HFFc6 (cell line): ENCODE measurements at regions not wholly inside any gene's neighbourhood (a gene's known extent, or its start where the extent isn't known, plus 50 kb on each side); places are given as distances from the start of the nearest gene placed in this dataset.

Experiments used
- DNase-seq: peaks from one replicate; pipeline ENCODE4 v3.0.0-alpha.2; 2018
- H3K27ac Mint-ChIP-seq: 2 replicates; pipeline ENCODE4 v1.8.0; 2020; ENCODE audit warnings: mild to moderate bottlenecking, mixed read lengths
- H3K27me3 Mint-ChIP-seq: 2 replicates; pipeline ENCODE4 v1.8.0; 2021; ENCODE audit warnings: mild to moderate bottlenecking, moderate library complexity, mixed read lengths; ENCODE audit not compliant: insufficient read depth
- H3K36me3 Mint-ChIP-seq: 2 replicates; pipeline ENCODE4 v1.8.0; 2021; ENCODE audit warnings: low read depth, mixed read lengths
- H3K4me1 Mint-ChIP-seq: 2 replicates; pipeline ENCODE4 v1.8.0; 2020; ENCODE audit warnings: low read depth, mixed read lengths
- H3K4me3 Mint-ChIP-seq: 2 replicates; pipeline ENCODE4 v1.8.0; 2020; ENCODE audit warnings: mild to moderate bottlenecking, moderate library complexity, mixed read lengths
- H3K9me3 Mint-ChIP-seq: 2 replicates; pipeline ENCODE4 v1.8.0; 2020; ENCODE audit warnings: mild to moderate bottlenecking, mixed read lengths
- CTCF ChIP-seq: fragments of 200-600 bp; sonication (generic); IDR thresholded peaks from 2 replicates; pipeline ENCODE4 v1.5.0; 2021; ENCODE audit warnings: antibody characterized with exemption, mild to moderate bottlenecking

- H3K27me3 Mint-ChIP-seq: peaks cover 7% of the 10 kb centered on the region; the same call in 1 of the 2 replicates
- no peak for DNase-seq
- no peak overlapping the region for H3K4me3 Mint-ChIP-seq
- no peaks in the 10 kb centered on the region for H3K36me3 Mint-ChIP-seq
- H3K4me1 Mint-ChIP-seq: peaks cover 35% of the 10 kb centered on the region
- H3K9me3 Mint-ChIP-seq: no peaks in the 10 kb centered on the region
- no peak overlapping the region for H3K27ac Mint-ChIP-seq
- no peak for TF ChIP-seq CTCF
Observed at GRCh38 chr5:61600945-61601511, 269.0 kb downstream of the ZSWIM6 start.

- H3K4me1 Mint-ChIP-seq: peaks cover 35% of the 10 kb centered on the region
- TF ChIP-seq CTCF: no peak
- H3K36me3 Mint-ChIP-seq: no peaks in the 10 kb centered on the region
- H3K4me3 Mint-ChIP-seq: no peak overlapping the region
- no peak overlapping the region for H3K27ac Mint-ChIP-seq
- no peak for DNase-seq
- H3K27me3 Mint-ChIP-seq: peaks cover 9% of the 10 kb centered on the region
- no peaks in the 10 kb centered on the region for H3K9me3 Mint-ChIP-seq
Observed at GRCh38 chr5:61603211-61603908, 271.3 kb downstream of the ZSWIM6 start.

- Mint-ChIP-seq H3K4me1 (peaks cover 32% of the 10 kb centered on the region), H3K4me3 (no peak overlapping the region), H3K27me3 (peaks cover 17% of the 10 kb centered on the region), H3K27ac (no peak overlapping the region), H3K36me3 (no peaks in the 10 kb centered on the region), H3K9me3 (no peaks in the 10 kb centered on the region)
- no peak for TF ChIP-seq CTCF
- DNase-seq: no peak
Observed at GRCh38 chr5:61604076-61605025, 272.3 kb downstream of the ZSWIM6 start.

GRCh38 chr5:61609840-61610677, 278.0 kb downstream of the ZSWIM6 start:
- TF ChIP-seq CTCF: no peak
- Mint-ChIP-seq H3K27me3 (peaks cover 23% of the 10 kb centered on the region), H3K4me3 (no peak overlapping the region), H3K9me3 (no peaks in the 10 kb centered on the region), H3K27ac (no peak overlapping the region), H3K4me1 (peaks cover 14% of the 10 kb centered on the region), H3K36me3 (no peaks in the 10 kb centered on the region)
- no peak for DNase-seq

GRCh38 chr5:61610678-61611024, 278.6 kb downstream of the ZSWIM6 start:
- DNase-seq: no peak
- no peaks in the 10 kb centered on the region for H3K9me3 Mint-ChIP-seq
- H3K27ac Mint-ChIP-seq: no peak overlapping the region
- TF ChIP-seq CTCF: no peak
- H3K4me1 Mint-ChIP-seq: peaks cover 12% of the 10 kb centered on the region; the same call in 1 of the 2 replicates
- peaks cover 26% of the 10 kb centered on the region for H3K27me3 Mint-ChIP-seq
- no peaks in the 10 kb centered on the region for H3K36me3 Mint-ChIP-seq
- H3K4me3 Mint-ChIP-seq: no peak overlapping the region
